CD14-positive monocyte (primary cell): ENCODE measurements at regions not wholly inside any gene's neighbourhood (a gene's known extent, or its start where the extent isn't known, plus 50 kb on each side); places are given as distances from the start of the nearest gene placed in this dataset.

Source experiments
- DNase-seq, 3 donors: peaks; one replicate each; pipeline ENCODE4 v3.0.0-alpha.2; 2011 to 2022
- H2AFZ ChIP-seq: 2 replicates; pipeline ENCODE4 v1.6.0; 2012; ENCODE audit warnings: mild to moderate bottlenecking, low read depth, low read length, inconsistent platforms; ENCODE audit not compliant: insufficient read depth, poor library complexity, severe bottlenecking
- H3K27ac ChIP-seq, 2 donors: 1 replicate in 1 of 2; 2 replicates in 1 of 2; pipeline ENCODE4 v1.5.1; 2012 to 2013; ENCODE audit warnings: low read length in 2 of 2, control low read depth in 1 of 2, inconsistent platforms in 1 of 2, low read depth in 1 of 2, mild to moderate bottlenecking in 1 of 2
- H3K27me3 ChIP-seq, 2 donors: one replicate each; pipeline versions ENCODE4 v1.6.0 to v1.6.1; 2011 to 2013; ENCODE audit warnings: low read length in 2 of 2; ENCODE audit not compliant: control insufficient read depth in 2 of 2, insufficient read depth in 2 of 2
- H3K36me3 ChIP-seq, 2 donors: replicated peaks in 1 of 2; 1 replicate in 1 of 2; 2 replicates in 1 of 2; pipeline versions ENCODE4 v1.5.1 to v1.6.1; 2012 to 2013; ENCODE audit warnings: low read length in 2 of 2, control low read depth in 1 of 2, inconsistent platforms in 1 of 2, mild to moderate bottlenecking in 1 of 2; ENCODE audit not compliant: insufficient read depth in 2 of 2, control insufficient read depth in 1 of 2
- H3K4me1 ChIP-seq, 2 donors: 1 replicate in 1 of 2; 2 replicates in 1 of 2; pipeline versions ENCODE4 v1.5.1 to v1.6.1; 2012 to 2013; ENCODE audit warnings: low read length in 2 of 2, control low read depth in 1 of 2, inconsistent platforms in 1 of 2, mild to moderate bottlenecking in 1 of 2, moderate library complexity in 1 of 2; ENCODE audit not compliant: insufficient read depth in 2 of 2, control insufficient read depth in 1 of 2
- H3K4me2 ChIP-seq: replicated peaks from 2 replicates; pipeline ENCODE3; 2012; ENCODE audit warnings: low read length, moderate library complexity, mild to moderate bottlenecking; ENCODE audit not compliant: poor library complexity, severe bottlenecking; ENCODE audit errors: extremely low read depth
- H3K4me3 ChIP-seq, 3 experiments: fragments of 200-600 bp in 1 of 3; sonication (generic) in 1 of 3; replicated peaks in 1 of 3; 1 replicate in 2 of 3; 2 replicates in 1 of 3; pipeline ENCODE4 v1.5.1; 2011 to 2013; ENCODE audit warnings: low read length in 3 of 3, mild to moderate bottlenecking in 3 of 3, control low read depth in 2 of 3, low read depth in 2 of 3, inconsistent platforms in 1 of 3, moderate library complexity in 1 of 3
- H3K79me2 ChIP-seq: 2 replicates; pipeline ENCODE4 v1.6.0; 2012; ENCODE audit warnings: mild to moderate bottlenecking, control low read depth, inconsistent platforms, low read length, moderate library complexity; ENCODE audit not compliant: insufficient read depth
- H3K9ac ChIP-seq: 2 replicates; pipeline ENCODE4 v1.6.0; 2017; ENCODE audit warnings: low read length, mild to moderate bottlenecking; ENCODE audit not compliant: insufficient read depth, poor library complexity, severe bottlenecking
- H3K9me3 ChIP-seq, 2 donors: replicated peaks in 1 of 2; 1 replicate in 1 of 2; 2 replicates in 1 of 2; pipeline versions ENCODE4 v1.5.1 to v1.6.1; 2012 to 2013; ENCODE audit warnings: low read length in 2 of 2, control low read depth in 1 of 2; ENCODE audit not compliant: control insufficient read depth in 1 of 2, insufficient read depth in 1 of 2
- H4K20me1 ChIP-seq: 2 replicates; pipeline ENCODE4 v1.6.0; 2012; ENCODE audit warnings: mild to moderate bottlenecking, low read length, control low read depth, moderate library complexity; ENCODE audit not compliant: insufficient read depth
- H3K27ac Mint-ChIP-seq, 7 donors: one replicate each; pipeline ENCODE4 v1.8.0; 2020; ENCODE audit warnings: mild to moderate bottlenecking in 7 of 7, mixed read lengths in 7 of 7, moderate library complexity in 6 of 7, inconsistent platforms in 2 of 7
- H3K27me3 Mint-ChIP-seq, 3 donors: one replicate each; pipeline ENCODE4 v1.8.0; 2021 to 2022; ENCODE audit warnings: low read depth in 3 of 3, mild to moderate bottlenecking in 3 of 3, mixed read lengths in 3 of 3, moderate library complexity in 3 of 3, inconsistent platforms in 1 of 3
- H3K36me3 Mint-ChIP-seq, 2 donors: one replicate each; pipeline ENCODE4 v1.8.0; 2020; ENCODE audit warnings: mixed read lengths in 2 of 2, inconsistent platforms in 1 of 2, mild to moderate bottlenecking in 1 of 2
- H3K4me1 Mint-ChIP-seq: one replicate; pipeline ENCODE4 v1.8.0; 2020; ENCODE audit warnings: mild to moderate bottlenecking, mixed read lengths
- H3K4me3 Mint-ChIP-seq, 2 donors: one replicate each; pipeline ENCODE4 v1.8.0; 2020; ENCODE audit warnings: mild to moderate bottlenecking in 2 of 2, mixed read lengths in 2 of 2, moderate library complexity in 1 of 2
- H3K9me3 Mint-ChIP-seq, 7 donors: one replicate each; pipeline ENCODE4 v1.8.0; 2020 to 2022; ENCODE audit warnings: mixed read lengths in 7 of 7, mild to moderate bottlenecking in 6 of 7, moderate library complexity in 6 of 7, inconsistent platforms in 2 of 7
- WGBS: methylation state at CpG from one replicate; pipeline ENCODE4 v1.1.5; 2013; ENCODE audit warnings: missing lambda C conversion rate; ENCODE audit not compliant: insufficient coverage; 5-methylcytosine and 5-hydroxymethylcytosine counted together
- intact Hi-C, 2 donors: fragments of 100-400 bp; cut with micrococcal nuclease; formaldehyde crosslinking; loops; one replicate each; pipeline versions ENCODE4 v1.15.0 to v1.15.1; 2023
- TF ChIP-seq, protein P1 (sequence below): fragments of 200-600 bp; IDR thresholded peaks from one replicate; pipeline ENCODE4 v1.8.0; 2022; ENCODE audit warnings: antibody characterized with exemption, mild to moderate bottlenecking

DNA sequence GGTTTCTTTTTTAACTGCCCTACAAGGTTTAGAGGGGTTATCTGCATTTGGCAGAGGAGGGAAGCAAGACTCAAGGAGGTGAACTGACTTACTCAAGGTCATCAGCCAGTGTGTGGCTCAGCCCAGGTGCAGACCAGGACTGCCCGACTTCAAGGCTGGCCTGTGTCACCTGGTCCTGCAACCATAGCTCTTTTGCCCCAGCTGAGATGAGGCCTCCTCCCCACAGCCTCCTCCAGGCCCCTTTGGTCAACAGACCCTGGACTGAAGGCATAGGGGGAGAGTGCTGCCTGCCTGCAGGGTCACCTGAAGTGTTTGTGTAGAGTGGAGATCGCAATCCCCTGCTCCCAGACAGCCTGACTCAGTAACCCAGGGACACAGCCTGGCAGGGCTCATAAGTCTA lies 168.5 kb upstream of the GLI2 start:
- Histone ChIP-seq H3K4me2 (no peak overlapping the region), H3K9me3 (no peaks in the 10 kb centered on the region), H4K20me1 (no peaks in the 10 kb centered on the region), H3K4me1 (no peaks in the 10 kb centered on the region), H3K9ac (no peak overlapping the region), H3K79me2 (no peaks in the 10 kb centered on the region), H3K27me3 (no peaks in the 10 kb centered on the region), H2AFZ (no peak overlapping the region), H3K4me3 (no peak overlapping the region), H3K36me3 (no peaks in the 10 kb centered on the region), H3K27ac (no peak overlapping the region)
- no peak overlapping the region for H3K27ac Mint-ChIP-seq
- intact Hi-C loops = no loop called here
- no peak for DNase-seq
- H3K27me3 Mint-ChIP-seq = peaks cover 4 to 8% (median 7%) of the 10 kb centered on the region in 3 donors
- 86% methylated on average over 1 of the region's 2 CpGs for WGBS
- TF ChIP-seq, protein P1, sequence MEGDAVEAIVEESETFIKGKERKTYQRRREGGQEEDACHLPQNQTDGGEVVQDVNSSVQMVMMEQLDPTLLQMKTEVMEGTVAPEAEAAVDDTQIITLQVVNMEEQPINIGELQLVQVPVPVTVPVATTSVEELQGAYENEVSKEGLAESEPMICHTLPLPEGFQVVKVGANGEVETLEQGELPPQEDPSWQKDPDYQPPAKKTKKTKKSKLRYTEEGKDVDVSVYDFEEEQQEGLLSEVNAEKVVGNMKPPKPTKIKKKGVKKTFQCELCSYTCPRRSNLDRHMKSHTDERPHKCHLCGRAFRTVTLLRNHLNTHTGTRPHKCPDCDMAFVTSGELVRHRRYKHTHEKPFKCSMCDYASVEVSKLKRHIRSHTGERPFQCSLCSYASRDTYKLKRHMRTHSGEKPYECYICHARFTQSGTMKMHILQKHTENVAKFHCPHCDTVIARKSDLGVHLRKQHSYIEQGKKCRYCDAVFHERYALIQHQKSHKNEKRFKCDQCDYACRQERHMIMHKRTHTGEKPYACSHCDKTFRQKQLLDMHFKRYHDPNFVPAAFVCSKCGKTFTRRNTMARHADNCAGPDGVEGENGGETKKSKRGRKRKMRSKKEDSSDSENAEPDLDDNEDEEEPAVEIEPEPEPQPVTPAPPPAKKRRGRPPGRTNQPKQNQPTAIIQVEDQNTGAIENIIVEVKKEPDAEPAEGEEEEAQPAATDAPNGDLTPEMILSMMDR = no peak
- no peak overlapping the region for H3K4me3 Mint-ChIP-seq
- H3K9me3 Mint-ChIP-seq = no peaks in the 10 kb centered on the region
- no peaks in the 10 kb centered on the region for H3K36me3 Mint-ChIP-seq
- no peaks in the 10 kb centered on the region for H3K4me1 Mint-ChIP-seq

DNA sequence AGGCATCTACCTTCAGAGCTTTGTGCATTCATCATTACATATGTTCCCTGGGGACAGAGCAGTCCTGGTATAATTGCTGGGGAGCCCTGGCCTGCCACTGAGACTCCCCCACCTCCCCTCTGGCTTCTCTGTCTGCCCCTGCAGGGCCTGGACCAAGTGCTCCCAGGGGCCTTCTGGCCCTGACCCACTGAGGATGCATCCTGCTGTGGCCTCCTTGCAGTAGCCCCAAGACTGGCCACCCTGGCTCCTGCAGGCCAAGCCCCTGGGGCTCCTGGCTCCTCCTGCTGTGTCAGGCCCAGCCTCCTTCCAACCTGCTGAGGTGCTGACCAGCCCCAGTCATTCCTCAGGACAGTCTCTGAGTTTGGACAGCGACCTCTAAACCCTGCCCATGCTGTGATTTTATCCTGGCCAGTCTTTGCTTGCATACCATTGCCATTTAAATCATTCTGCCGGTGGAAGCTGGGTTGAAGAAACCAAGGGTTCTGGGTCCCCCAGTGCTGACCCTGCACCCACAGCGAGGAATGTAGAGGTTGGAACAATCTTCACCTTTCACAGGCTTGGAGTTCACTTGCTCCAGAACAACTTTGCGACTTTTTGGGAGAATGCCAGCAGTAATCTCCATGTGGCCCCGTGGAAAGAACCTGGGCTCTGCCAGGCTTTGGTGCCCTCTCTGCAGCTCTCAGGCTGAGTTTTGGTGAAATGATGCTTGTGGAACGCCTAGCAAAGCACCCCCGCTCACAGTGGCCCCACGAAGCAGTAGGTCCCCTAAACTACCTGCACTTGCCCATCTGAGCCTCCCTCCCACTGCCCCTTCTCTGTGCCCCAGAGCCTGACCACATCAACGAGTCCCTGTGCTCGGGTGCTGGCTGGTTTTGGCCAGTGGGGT lies 167.3 kb upstream of the GLI2 start:
- H3K4me3 ChIP-seq = no peak overlapping the region
- H3K79me2 ChIP-seq = no peaks in the 10 kb centered on the region
- Mint-ChIP-seq H3K27me3 (peaks cover 4 to 9% (median 8%) of the 10 kb centered on the region in 3 donors), H3K9me3 (no peaks in the 10 kb centered on the region), H3K36me3 (no peaks in the 10 kb centered on the region), H3K27ac (no peak overlapping the region), H3K4me1 (no peaks in the 10 kb centered on the region), H3K4me3 (no peak overlapping the region)
- no peak overlapping the region for H3K4me2 ChIP-seq
- H3K9me3 ChIP-seq = no peaks in the 10 kb centered on the region
- no peaks in the 10 kb centered on the region for H3K4me1 ChIP-seq
- no peaks in the 10 kb centered on the region for H3K36me3 ChIP-seq
- TF ChIP-seq, protein P1 = no peak
- H4K20me1 ChIP-seq = no peaks in the 10 kb centered on the region
- WGBS = 98% methylated on average over 5 of the region's 10 CpGs
- intact Hi-C loops = no loop called here
- H2AFZ ChIP-seq = no peak overlapping the region
- no peak for DNase-seq
- H3K9ac ChIP-seq = no peak overlapping the region
- no peak overlapping the region for H3K27ac ChIP-seq
- no peaks in the 10 kb centered on the region for H3K27me3 ChIP-seq
